Mesendoderm (in vitro differentiated cells): ENCODE measurements at regions not wholly inside any gene's neighbourhood (a gene's known extent, or its start where the extent isn't known, plus 50 kb on each side); places are given as distances from the start of the nearest gene placed in this dataset.
A peak's percentile ranks its signal among the peaks of the same experiment; 100 is the strongest.

Experiments
- DNase-seq: peaks from one replicate; pipeline ENCODE4 v3.0.0; 2013
- H2AK5ac ChIP-seq: 2 replicates; pipeline ENCODE4 v1.6.1; 2013; ENCODE audit warnings: low read length, inconsistent platforms
- H2BK120ac ChIP-seq: 2 replicates; pipeline ENCODE4 v1.6.1; 2013; ENCODE audit warnings: low read depth, mild to moderate bottlenecking, low read length, moderate library complexity, mixed read lengths
- H2BK15ac ChIP-seq: replicated peaks from 2 replicates; pipeline ENCODE4 v1.6.1; 2013; ENCODE audit warnings: low read depth, mild to moderate bottlenecking, moderate library complexity
- H2BK5ac ChIP-seq: 2 replicates; pipeline ENCODE4 v1.6.1; 2013; ENCODE audit warnings: low read length, inconsistent platforms
- H3K18ac ChIP-seq: 2 replicates; pipeline ENCODE4 v1.6.1; 2013; ENCODE audit warnings: mild to moderate bottlenecking, low read length, mixed read lengths
- H3K23ac ChIP-seq: one replicate; pipeline ENCODE4 v1.6.1; 2013; ENCODE audit warnings: low read length
- H3K27ac ChIP-seq: 2 replicates; pipeline ENCODE4 v1.5.1; 2013; ENCODE audit warnings: low read depth, mild to moderate bottlenecking, inconsistent platforms, low read length, moderate library complexity
- H3K27me3 ChIP-seq: 2 replicates; pipeline ENCODE4 v1.6.1; 2013; ENCODE audit warnings: low read length, control low read depth, mild to moderate bottlenecking, inconsistent platforms; ENCODE audit not compliant: insufficient read depth, poor library complexity
- H3K36me3 ChIP-seq: 2 replicates; pipeline ENCODE4 v1.6.1; 2013; ENCODE audit warnings: low read length, inconsistent platforms; ENCODE audit not compliant: control insufficient read depth, insufficient read depth
- H3K4ac ChIP-seq: one replicate; pipeline ENCODE4 v1.6.1; 2013; ENCODE audit warnings: low read depth, mild to moderate bottlenecking, low read length, moderate library complexity
- H3K4me1 ChIP-seq: 2 replicates; pipeline ENCODE4 v1.6.1; 2013; ENCODE audit warnings: low read depth, low read length, inconsistent platforms; ENCODE audit not compliant: control insufficient read depth
- H3K4me2 ChIP-seq: 2 replicates; pipeline ENCODE4 v1.6.1; 2013; ENCODE audit warnings: low read length
- H3K4me3 ChIP-seq: 2 replicates; pipeline ENCODE4 v1.5.1; 2013; ENCODE audit warnings: mild to moderate bottlenecking, low read length
- H3K56ac ChIP-seq: one replicate; pipeline ENCODE4 v1.6.1; 2013; ENCODE audit warnings: low read length
- H3K79me1 ChIP-seq: 2 replicates; pipeline ENCODE4 v1.6.1; 2013; ENCODE audit warnings: low read length, inconsistent platforms
- H3K79me2 ChIP-seq: 2 replicates; pipeline ENCODE4 v1.6.1; 2013; ENCODE audit warnings: mild to moderate bottlenecking, low read length; ENCODE audit not compliant: control insufficient read depth, insufficient read depth
- H3K9ac ChIP-seq: 2 replicates; pipeline ENCODE4 v1.6.1; 2013; ENCODE audit warnings: low read length, inconsistent platforms
- H4K5ac ChIP-seq: one replicate; pipeline ENCODE4 v1.6.1; 2013; ENCODE audit warnings: low read length
- H4K8ac ChIP-seq: one replicate; pipeline ENCODE4 v1.6.1; 2013; ENCODE audit warnings: low read depth, mild to moderate bottlenecking, control low read depth, low read length, moderate library complexity
- WGBS: extraction: QIAGEN DNeasy Blood & Tissue Kit; methylation state at CpG from one replicate; pipeline ENCODE4 v1.1.7; 2013; ENCODE audit warnings: low lambda C conversion rate, missing lambda C conversion rate; ENCODE audit not compliant: insufficient coverage; ENCODE audit errors: extremely low coverage; 5-methylcytosine and 5-hydroxymethylcytosine counted together

- no peak overlapping the region for H3K9ac ChIP-seq
- H3K27me3 ChIP-seq, result no peaks in the 10 kb centered on the region
- H3K36me3 ChIP-seq, result no peaks in the 10 kb centered on the region
- no peak overlapping the region for H4K8ac ChIP-seq
- no peak for DNase-seq
- no peak overlapping the region for H3K4ac ChIP-seq
- no peaks in the 10 kb centered on the region for H3K4me1 ChIP-seq
- no peak overlapping the region for H2BK5ac ChIP-seq
- no peak overlapping the region for H4K5ac ChIP-seq
- no peak overlapping the region for H2AK5ac ChIP-seq
- H3K4me3 ChIP-seq, result no peak overlapping the region
- no peaks in the 10 kb centered on the region for H3K79me2 ChIP-seq
- H3K56ac ChIP-seq, result no peak overlapping the region
- no peak overlapping the region for H3K23ac ChIP-seq
- H2BK15ac ChIP-seq, result no peak overlapping the region
- no peaks in the 10 kb centered on the region for H3K79me1 ChIP-seq
- H3K18ac ChIP-seq, result no peak overlapping the region
- no peak overlapping the region for H3K4me2 ChIP-seq
- no peak overlapping the region for H3K27ac ChIP-seq
- H2BK120ac ChIP-seq, result no peak overlapping the region
These were observed 139.2 kb upstream of the ADAMTS9 start for GRCh38 chr3:64827019-64827418.

GRCh38 chr3:64825404-64826120 is 137.8 kb upstream of the ADAMTS9 start:
- H2BK15ac ChIP-seq, result no peak overlapping the region
- no peaks in the 10 kb centered on the region for H3K27me3 ChIP-seq
- no peak overlapping the region for H4K5ac ChIP-seq
- H3K4ac ChIP-seq, result no peak overlapping the region
- H2BK120ac ChIP-seq, result no peak overlapping the region
- H3K79me1 ChIP-seq, result no peaks in the 10 kb centered on the region
- DNase-seq, result no peak
- no peaks in the 10 kb centered on the region for H3K79me2 ChIP-seq
- no peak overlapping the region for H2BK5ac ChIP-seq
- no CpG with 5 or more reads among the region's 2 CpGs for WGBS
- no peak overlapping the region for H3K56ac ChIP-seq
- no peak overlapping the region for H2AK5ac ChIP-seq
- H3K23ac ChIP-seq, result no peak overlapping the region
- peak overlapping the region; percentile 30 for H3K18ac ChIP-seq
- no peak overlapping the region for H3K9ac ChIP-seq
- H3K36me3 ChIP-seq, result no peaks in the 10 kb centered on the region
- no peak overlapping the region for H3K27ac ChIP-seq
- no peak overlapping the region for H3K4me3 ChIP-seq
- H3K4me2 ChIP-seq, result no peak overlapping the region
- H3K4me1 ChIP-seq, result no peaks in the 10 kb centered on the region
- no peak overlapping the region for H4K8ac ChIP-seq

GRCh38 chr3:64824394-64824909 is 136.7 kb upstream of the ADAMTS9 start:
- Histone ChIP-seq H3K4me2 (no peak overlapping the region), H4K5ac (no peak overlapping the region), H3K79me1 (no peaks in the 10 kb centered on the region), H2BK5ac (no peak overlapping the region), H2BK120ac (no peak overlapping the region), H4K8ac (no peak overlapping the region), H3K4me1 (no peaks in the 10 kb centered on the region), H3K27ac (no peak overlapping the region), H3K4ac (no peak overlapping the region), H3K79me2 (no peaks in the 10 kb centered on the region), H3K18ac (no peak overlapping the region), H3K23ac (no peak overlapping the region), H3K9ac (no peak overlapping the region), H3K56ac (no peak overlapping the region), H3K36me3 (no peaks in the 10 kb centered on the region), H3K4me3 (no peak overlapping the region), H3K27me3 (no peaks in the 10 kb centered on the region), H2BK15ac (peak overlapping the region; percentile 85), H2AK5ac (no peak overlapping the region)
- DNase-seq, result no peak
- WGBS, result no CpG with 5 or more reads among the region's 4 CpGs

- Histone ChIP-seq H3K9ac (no peak overlapping the region), H3K79me1 (no peaks in the 10 kb centered on the region), H3K4me1 (no peaks in the 10 kb centered on the region), H3K23ac (no peak overlapping the region), H3K4ac (peak overlapping the region; percentile 20), H2BK5ac (no peak overlapping the region), H3K4me2 (no peak overlapping the region), H4K5ac (no peak overlapping the region), H3K79me2 (no peaks in the 10 kb centered on the region), H3K27ac (peak overlapping the region; percentile 81), H2BK120ac (peak overlapping the region; percentile 8), H3K56ac (no peak overlapping the region), H3K27me3 (no peaks in the 10 kb centered on the region), H2BK15ac (no peak overlapping the region), H3K4me3 (no peak overlapping the region), H3K36me3 (no peaks in the 10 kb centered on the region), H2AK5ac (no peak overlapping the region), H4K8ac (peak overlapping the region; percentile 13), H3K18ac (no peak overlapping the region)
- no CpG with 5 or more reads among the region's 1 CpG for WGBS
- peak; percentile 56 for DNase-seq
These were observed 130.4 kb upstream of the ADAMTS9 start for GRCh38 chr3:64818196-64818595.

- H4K8ac ChIP-seq, result no peak overlapping the region
- H3K4me1 ChIP-seq, result no peaks in the 10 kb centered on the region
- no peak overlapping the region for H4K5ac ChIP-seq
- H2BK5ac ChIP-seq, result peak overlapping the region; percentile 8
- no peak overlapping the region for H3K18ac ChIP-seq
- no peak overlapping the region for H2BK15ac ChIP-seq
- H3K79me1 ChIP-seq, result no peaks in the 10 kb centered on the region
- no CpG with 5 or more reads among the region's 1 CpG for WGBS
- no peak for DNase-seq
- H3K9ac ChIP-seq, result no peak overlapping the region
- no peaks in the 10 kb centered on the region for H3K27me3 ChIP-seq
- no peaks in the 10 kb centered on the region for H3K79me2 ChIP-seq
- no peak overlapping the region for H3K4me2 ChIP-seq
- no peak overlapping the region for H3K23ac ChIP-seq
- no peak overlapping the region for H3K56ac ChIP-seq
- no peak overlapping the region for H3K4ac ChIP-seq
- no peaks in the 10 kb centered on the region for H3K36me3 ChIP-seq
- H3K4me3 ChIP-seq, result no peak overlapping the region
- H2AK5ac ChIP-seq, result no peak overlapping the region
- H2BK120ac ChIP-seq, result no peak overlapping the region
- no peak overlapping the region for H3K27ac ChIP-seq
These were observed 128.6 kb upstream of the ADAMTS9 start for GRCh38 chr3:64816355-64816754.

GRCh38 chr3:64815789-64816188 is 128.0 kb upstream of the ADAMTS9 start:
- H4K8ac ChIP-seq, result no peak overlapping the region
- no peak overlapping the region for H3K9ac ChIP-seq
- H4K5ac ChIP-seq, result no peak overlapping the region
- no peak overlapping the region for H2BK5ac ChIP-seq
- H3K4me1 ChIP-seq, result no peaks in the 10 kb centered on the region
- H3K23ac ChIP-seq, result no peak overlapping the region
- no peak overlapping the region for H2BK15ac ChIP-seq
- H3K36me3 ChIP-seq, result no peaks in the 10 kb centered on the region
- H3K4me3 ChIP-seq, result no peak overlapping the region
- no peak overlapping the region for H2AK5ac ChIP-seq
- H2BK120ac ChIP-seq, result no peak overlapping the region
- no peaks in the 10 kb centered on the region for H3K79me1 ChIP-seq
- no peak overlapping the region for H3K56ac ChIP-seq
- H3K79me2 ChIP-seq, result no peaks in the 10 kb centered on the region
- no peak overlapping the region for H3K4me2 ChIP-seq
- DNase-seq, result no peak
- WGBS, result no CpG with 5 or more reads among the region's 4 CpGs
- no peaks in the 10 kb centered on the region for H3K27me3 ChIP-seq
- no peak overlapping the region for H3K4ac ChIP-seq
- H3K18ac ChIP-seq, result no peak overlapping the region
- no peak overlapping the region for H3K27ac ChIP-seq
